GM12891 (cell line): ENCODE measurements at regions not wholly inside any gene's neighbourhood (a gene's known extent, or its start where the extent isn't known, plus 50 kb on each side); places are given as distances from the start of the nearest gene placed in this dataset.

Experiments
- POLR2A ChIP-seq: IDR thresholded peaks from 2 replicates; pipeline ENCODE4 v1.6.1; 2011; ENCODE audit warnings: low read depth, low read length, control low read depth
- POLR2AphosphoS5 ChIP-seq: IDR thresholded peaks from 2 replicates; pipeline ENCODE4 v1.6.1; 2011; ENCODE audit warnings: low read depth, low read length, control low read depth
- TAF1 ChIP-seq: IDR thresholded peaks from 2 replicates; pipeline ENCODE4 v1.6.1; 2011; ENCODE audit warnings: low read depth, low read length, control low read depth

GRCh38 chr12:127504874-127505273 lies 762.1 kb upstream of the TMEM132C start:
- TF ChIP-seq POLR2AphosphoS5, result no peak
- no peak for TF ChIP-seq POLR2A
- no peak for TF ChIP-seq TAF1
